IMR-90 (cell line): ENCODE measurements at regions not wholly inside any gene's neighbourhood (a gene's known extent, or its start where the extent isn't known, plus 50 kb on each side); places are given as distances from the start of the nearest gene placed in this dataset.

Experiments
- ATAC-seq: fragments of 200-7000 bp; cut with Tn5 transposase; 2 replicates; pipeline ENCODE4 v1.9.1; 2020; ENCODE audit warnings: low read depth, mild to moderate bottlenecking, moderate library complexity
- BruUV-seq: library from RNA; stranded (reverse); fragments of 400-500 nt; replicated peaks from 2 replicates; lab custom pipeline; 2021; lab: Mats Ljungman, UMichigan
- CTCF ChIA-PET: fragments of 300-600 bp; formaldehyde crosslinking; extraction: SDS; loops from one replicate; lab custom pipeline; 2021; ENCODE audit warnings: antibody characterized with exemption; lab: Yijun Ruan, JAX
- POLR2A ChIA-PET: fragments of 300-600 bp; sonication (Branson Sonifier 250); formaldehyde crosslinking; loops from one replicate; lab custom pipeline; 2022; ENCODE audit warnings: antibody characterized with exemption; ENCODE audit not compliant: unreplicated experiment; lab: Charles Lee
- DNase-seq: peaks from one replicate; pipeline ENCODE4 v3.0.0; 2013
- H2AFZ ChIP-seq: replicated peaks from 2 replicates; pipeline ENCODE3; 2013; ENCODE audit warnings: low read length, mild to moderate bottlenecking; ENCODE audit not compliant: poor library complexity
- H2AK5ac ChIP-seq: 2 replicates; pipeline ENCODE4 v1.6.1; 2013; ENCODE audit warnings: low read depth, low read length, inconsistent platforms
- H2AK9ac ChIP-seq: replicated peaks from 2 replicates; pipeline ENCODE3; 2013; ENCODE audit warnings: mild to moderate bottlenecking, low read depth, low read length, moderate library complexity; ENCODE audit not compliant: poor library complexity
- H2BK120ac ChIP-seq: 2 replicates; pipeline ENCODE4 v1.6.1; 2013; ENCODE audit warnings: low read depth, low read length, inconsistent platforms
- H2BK15ac ChIP-seq: 3 replicates; pipeline ENCODE4 v1.6.1; 2013; ENCODE audit warnings: low read depth, low read length, inconsistent platforms
- H2BK20ac ChIP-seq: 2 replicates; pipeline ENCODE4 v1.6.1; 2013; ENCODE audit warnings: low read depth, mild to moderate bottlenecking, inconsistent platforms, low read length, moderate library complexity
- H2BK5ac ChIP-seq: 2 replicates; pipeline ENCODE4 v1.6.1; 2013; ENCODE audit warnings: mild to moderate bottlenecking, low read depth, low read length, inconsistent platforms; ENCODE audit not compliant: poor library complexity, severe bottlenecking
- H3K14ac ChIP-seq: replicated peaks from 2 replicates; pipeline ENCODE4 v1.6.1; 2013; ENCODE audit warnings: low read depth, low read length, inconsistent platforms
- H3K18ac ChIP-seq: 2 replicates; pipeline ENCODE4 v1.6.1; 2013; ENCODE audit warnings: low read depth, low read length, control low read depth
- H3K23ac ChIP-seq: 2 replicates; pipeline ENCODE4 v1.6.1; 2013; ENCODE audit warnings: low read depth, low read length, inconsistent platforms
- H3K27ac ChIP-seq: 2 replicates; pipeline ENCODE4 v1.5.1; 2013; ENCODE audit warnings: mild to moderate bottlenecking, control low read depth, low read length; ENCODE audit not compliant: insufficient read depth
- H3K27me3 ChIP-seq: 2 replicates; pipeline ENCODE4 v1.6.1; 2013; ENCODE audit warnings: low read length; ENCODE audit not compliant: control insufficient read depth, insufficient read depth
- H3K36me3 ChIP-seq: 2 replicates; pipeline ENCODE4 v1.6.1; 2013; ENCODE audit warnings: low read length, mixed read lengths; ENCODE audit not compliant: control insufficient read depth, insufficient read depth
- H3K4ac ChIP-seq: 2 replicates; pipeline ENCODE4 v1.6.1; 2013; ENCODE audit warnings: low read depth, low read length, inconsistent platforms
- H3K4me1 ChIP-seq: 2 replicates; pipeline ENCODE4 v1.6.1; 2013; ENCODE audit warnings: low read length, mixed read lengths; ENCODE audit not compliant: control insufficient read depth, insufficient read depth
- H3K4me2 ChIP-seq: 2 replicates; pipeline ENCODE4 v1.6.1; 2013; ENCODE audit warnings: low read depth, mild to moderate bottlenecking, control low read depth, low read length, moderate library complexity
- H3K4me3 ChIP-seq: 2 replicates; pipeline ENCODE4 v1.5.1; 2013; ENCODE audit warnings: low read depth, mild to moderate bottlenecking, control low read depth, low read length, moderate library complexity; ENCODE audit not compliant: insufficient read depth
- H3K56ac ChIP-seq: 2 replicates; pipeline ENCODE4 v1.6.1; 2013; ENCODE audit warnings: low read length, inconsistent platforms; ENCODE audit not compliant: insufficient read depth; ENCODE audit errors: extremely low read depth
- H3K79me1 ChIP-seq, 2 experiments: 2 replicates each; pipeline ENCODE4 v1.6.1; 2013; ENCODE audit warnings: low read length in 2 of 2, inconsistent platforms in 1 of 2, low read depth in 1 of 2
- H3K9ac ChIP-seq: 2 replicates; pipeline ENCODE4 v1.6.1; 2013; ENCODE audit warnings: low read depth, low read length, control low read depth
- H3K9me1 ChIP-seq: 2 replicates; pipeline ENCODE4 v1.6.1; 2013; ENCODE audit warnings: low read length, inconsistent platforms; ENCODE audit not compliant: insufficient read depth
- H3K9me3 ChIP-seq: 2 replicates; pipeline ENCODE4 v1.6.1; 2013; ENCODE audit warnings: low read length; ENCODE audit not compliant: control insufficient read depth, insufficient read depth
- H4K20me1 ChIP-seq: 2 replicates; pipeline ENCODE4 v1.6.1; 2013; ENCODE audit warnings: low read length, inconsistent platforms; ENCODE audit not compliant: insufficient read depth
- H4K5ac ChIP-seq: 2 replicates; pipeline ENCODE4 v1.6.1; 2013; ENCODE audit warnings: mild to moderate bottlenecking, low read depth, low read length, control low read depth
- H4K8ac ChIP-seq, 2 experiments: 2 replicates each; pipeline ENCODE4 v1.6.1; 2013; ENCODE audit warnings: low read depth in 2 of 2, low read length in 2 of 2, control low read depth in 1 of 2, inconsistent platforms in 1 of 2
- H4K91ac ChIP-seq: 2 replicates; pipeline ENCODE4 v1.6.1; 2013; ENCODE audit warnings: low read depth, low read length, inconsistent platforms; ENCODE audit not compliant: insufficient read depth
- BHLHE40 ChIP-seq: fragments of 150-350 bp; IDR thresholded peaks from 2 replicates; pipeline ENCODE4 v1.6.1; 2016; ENCODE audit warnings: mild to moderate bottlenecking, low read depth, low read length
- CHD1 ChIP-seq: IDR thresholded peaks from 2 replicates; pipeline ENCODE4 v1.6.1; 2012; ENCODE audit warnings: low read depth, low read length, improper control_type of control experiment
- FOS ChIP-seq: fragments of 150-350 bp; IDR thresholded peaks from 2 replicates; pipeline ENCODE4 v1.6.1; 2016; ENCODE audit warnings: low read depth, low read length
- MAZ ChIP-seq: IDR thresholded peaks from 2 replicates; pipeline ENCODE4 v1.6.1; 2012; ENCODE audit warnings: low read depth, mild to moderate bottlenecking, low read length, improper control_type of control experiment, moderate library complexity, borderline replicate concordance
- NFE2L2 ChIP-seq: fragments of 150-350 bp; IDR thresholded peaks from 2 replicates; pipeline ENCODE4 v1.6.1; 2016; ENCODE audit warnings: low read depth, mild to moderate bottlenecking, low read length
- RCOR1 ChIP-seq: IDR thresholded peaks from 2 replicates; pipeline ENCODE4 v1.6.1; 2012; ENCODE audit warnings: mild to moderate bottlenecking, low read length, improper control_type of control experiment; ENCODE audit not compliant: insufficient replicate concordance
- SMC3 ChIP-seq: fragments of 150-350 bp; IDR thresholded peaks from 2 replicates; pipeline ENCODE4 v1.6.1; 2016; ENCODE audit warnings: low read depth, mild to moderate bottlenecking, antibody characterized with exemption, low read length, moderate library complexity
- USF2 ChIP-seq: fragments of 150-350 bp; IDR thresholded peaks from 2 replicates; pipeline ENCODE4 v1.6.1; 2017; ENCODE audit warnings: mild to moderate bottlenecking, antibody characterized with exemption, low read length, low read depth
- WGBS, 2 experiments: methylation state at CpG; one replicate each; pipeline versions ENCODE4 v1.1.5 to v1.1.7; 2013; ENCODE audit warnings: missing lambda C conversion rate in 2 of 2; ENCODE audit not compliant: insufficient read length in 1 of 2; ENCODE audit errors: extremely low coverage in 2 of 2; 5-methylcytosine and 5-hydroxymethylcytosine counted together
- dilution Hi-C: fragments of 300-500 bp; cut with HindIII; formaldehyde crosslinking; loops from one replicate; pipeline ENCODE4 v1.14.3; 2018; ENCODE audit warnings: low sequenced_read_pairs; ENCODE audit not compliant: unreplicated experiment
- in situ Hi-C: fragments of 300-500 bp; cut with MboI; formaldehyde crosslinking; loops from 3 replicates; pipeline ENCODE4 v1.14.3; 2019; ENCODE audit warnings: low sequenced_read_pairs, inconsistent platforms, mixed read lengths
- intact Hi-C: fragments of 100-400 bp; cut with micrococcal nuclease; formaldehyde crosslinking; loops from 2 replicates; pipeline ENCODE4 v1.10.0; 2022

GRCh38 chr2:128748835-128749605, 430.4 kb upstream of the HS6ST1 start:
- Histone ChIP-seq H3K9me1 (no peaks in the 10 kb centered on the region), H3K23ac (no peak overlapping the region), H2AK5ac (no peak overlapping the region), H3K4me1 (peaks cover 2% of the 10 kb centered on the region; the same call in 1 of the 2 replicates), H3K79me1 (no peaks in the 10 kb centered on the region), H3K27me3 (peaks cover 16% of the 10 kb centered on the region), H3K9me3 (no peaks in the 10 kb centered on the region), H3K4me3 (no peak overlapping the region), H4K5ac (no peak overlapping the region), H3K14ac (no peak overlapping the region), H4K20me1 (no peaks in the 10 kb centered on the region), H3K9ac (no peak overlapping the region), H4K8ac (no peak overlapping the region), H2AK9ac (no peak overlapping the region), H3K18ac (no peak overlapping the region), H3K4me2 (no peak overlapping the region), H3K4ac (no peak overlapping the region), H4K91ac (no peak overlapping the region), H3K27ac (no peak overlapping the region), H2BK5ac (no peak overlapping the region), H2BK20ac (no peak overlapping the region), H2BK15ac (no peak overlapping the region), H2BK120ac (no peak overlapping the region), H2AFZ (no peak overlapping the region), H3K36me3 (no peaks in the 10 kb centered on the region), H3K56ac (no peak overlapping the region)
- intact Hi-C loops, result no loop called here
- CTCF ChIA-PET, result interaction anchor here (2.0 kb wide), 1 partner anchor 12 kb away, joined by 7 read pairs; no protein-coding TSS in a partner anchor
- DNase-seq, result no peak
- no peak for ATAC-seq
- POLR2A ChIA-PET, result no interaction called here
- dilution Hi-C loops, result no loop called here
- BruUV-seq, result no TSS peak
- WGBS, 2 experiments, result 71% methylated on average over 1 of the region's 9 CpGs; no CpG with 5 or more reads in 1 of the 2 experiments
- in situ Hi-C loops, result loop anchor here (25.0 kb wide), 1 partner anchor 687 kb away; no protein-coding TSS in a partner anchor
- no peak for TF ChIP-seq MAZ
- no peak for TF ChIP-seq RCOR1
- no peak for TF ChIP-seq FOS
- TF ChIP-seq NFE2L2, result no peak
- no peak for TF ChIP-seq BHLHE40
- no peak for TF ChIP-seq CHD1
- no peak for TF ChIP-seq USF2
- no peak for TF ChIP-seq SMC3
